TTC549 (cell line): ENCODE measurements at regions not wholly inside any gene's neighbourhood (a gene's known extent, or its start where the extent isn't known, plus 50 kb on each side); places are given as distances from the start of the nearest gene placed in this dataset.
"Not testable (repeated sequence)": the region's sequence is repeated elsewhere in the genome, so short reads cannot be mapped to it uniquely, and the experiment has no call there.

Experiments used
- FAIRE-seq: peaks from 2 replicates; lab custom pipeline; 2012; peaks lifted over from hg19 to GRCh38; lab: Jason Lieb, UNC

DNA sequence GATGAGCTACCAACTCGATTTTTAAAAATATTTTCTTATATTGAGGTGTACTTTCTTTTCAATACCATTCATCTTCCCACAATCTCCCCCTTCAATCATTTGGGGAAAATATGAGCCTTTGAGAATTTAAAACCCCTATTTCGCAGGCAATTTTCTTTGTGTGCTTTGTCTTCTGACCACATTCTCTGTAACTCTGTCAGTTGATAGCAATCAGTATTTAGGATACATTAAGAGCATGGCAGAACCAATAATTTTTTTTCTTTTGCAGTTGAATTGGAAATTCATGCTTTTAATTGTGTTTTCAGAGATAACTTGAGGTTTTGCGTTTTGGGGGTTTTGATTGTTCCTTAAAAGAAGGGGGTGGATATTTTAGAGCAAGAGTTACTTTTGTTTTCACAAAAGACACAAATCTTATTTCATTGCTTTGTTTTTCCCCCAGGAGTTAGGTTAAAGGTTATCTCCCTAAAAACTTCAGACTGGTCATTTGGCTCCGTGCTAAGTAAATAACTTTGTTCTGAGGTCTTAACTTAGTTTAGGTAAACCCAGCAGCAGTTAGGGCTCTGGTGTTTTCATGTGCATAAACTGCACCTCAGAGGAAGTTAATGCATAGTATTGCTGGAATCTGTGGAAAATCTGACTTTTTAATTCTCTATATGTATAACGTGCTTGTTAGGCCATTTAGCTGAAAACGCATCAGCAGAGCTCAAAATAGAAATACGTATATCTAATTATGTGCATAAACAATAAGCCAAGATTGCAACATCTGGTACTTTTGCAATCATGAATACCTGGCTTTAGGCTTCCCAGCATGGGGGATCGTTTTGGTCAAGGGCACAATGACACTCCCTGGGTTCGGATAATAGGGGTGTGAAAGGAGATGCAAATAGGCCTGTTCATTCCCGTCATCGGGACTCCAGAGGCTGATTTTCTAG lies 676.4 kb upstream of the ANKRD30A start:
- peak; percentile 97 for FAIRE-seq

DNA sequence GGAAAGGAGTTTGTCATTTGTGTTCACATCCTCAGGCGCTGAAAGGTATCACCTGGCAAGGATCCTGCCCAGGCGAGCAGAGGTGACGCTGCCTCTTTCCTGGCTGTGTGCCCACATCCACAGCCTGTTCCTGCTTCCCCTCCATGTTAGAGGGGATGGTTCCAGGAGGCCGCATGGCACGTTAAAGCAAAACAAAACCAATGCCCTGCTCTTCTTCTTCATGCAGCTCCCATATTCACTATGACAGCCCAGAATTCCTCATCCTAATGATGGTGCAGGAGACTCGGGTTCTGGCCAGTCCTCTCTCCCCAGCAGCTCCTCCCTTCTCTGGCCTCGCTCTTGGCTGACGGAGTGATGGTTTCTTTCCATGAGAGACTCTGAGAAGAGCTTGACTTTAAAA lies 678.5 kb upstream of the ANKRD30A start:
- no peak for FAIRE-seq

DNA sequence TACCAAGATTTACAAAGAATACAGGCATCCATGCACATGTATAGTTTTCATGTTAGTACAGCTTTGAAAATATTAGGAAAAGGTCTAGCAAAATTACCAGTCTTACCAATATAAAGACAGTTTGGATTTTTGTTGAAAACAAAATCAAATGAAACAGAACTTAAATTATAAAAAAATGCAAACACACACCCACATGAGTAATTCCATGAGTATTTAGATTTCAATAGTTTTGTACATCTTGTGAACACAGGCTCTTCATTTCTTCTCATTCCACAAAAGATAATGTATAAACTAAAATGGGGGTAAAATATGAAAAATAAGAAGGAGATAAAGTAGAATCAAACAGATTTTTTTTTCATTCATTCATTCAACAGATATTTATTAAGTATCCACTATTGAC lies 682.2 kb upstream of the ANKRD30A start:
- no peak for FAIRE-seq

DNA sequence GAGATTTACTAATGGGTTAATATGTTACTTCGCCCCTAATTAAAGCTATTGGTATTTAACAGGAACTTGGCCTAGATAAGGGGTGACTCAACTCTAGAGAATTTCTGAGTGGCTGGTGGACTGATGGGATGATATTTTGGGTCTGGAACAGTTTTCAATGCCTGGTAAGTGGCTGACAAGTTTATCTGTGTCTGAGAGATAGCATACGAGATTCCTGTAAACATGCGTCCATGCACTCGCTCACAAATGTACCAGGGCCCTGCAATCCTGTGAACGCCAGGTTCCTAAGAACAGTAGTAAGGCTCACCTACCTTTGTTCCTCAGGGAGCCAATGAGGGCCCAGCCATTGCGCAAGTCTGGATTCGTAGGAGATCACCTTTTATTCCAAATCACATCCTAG lies 683.8 kb upstream of the ANKRD30A start:
- FAIRE-seq, result no peak

DNA sequence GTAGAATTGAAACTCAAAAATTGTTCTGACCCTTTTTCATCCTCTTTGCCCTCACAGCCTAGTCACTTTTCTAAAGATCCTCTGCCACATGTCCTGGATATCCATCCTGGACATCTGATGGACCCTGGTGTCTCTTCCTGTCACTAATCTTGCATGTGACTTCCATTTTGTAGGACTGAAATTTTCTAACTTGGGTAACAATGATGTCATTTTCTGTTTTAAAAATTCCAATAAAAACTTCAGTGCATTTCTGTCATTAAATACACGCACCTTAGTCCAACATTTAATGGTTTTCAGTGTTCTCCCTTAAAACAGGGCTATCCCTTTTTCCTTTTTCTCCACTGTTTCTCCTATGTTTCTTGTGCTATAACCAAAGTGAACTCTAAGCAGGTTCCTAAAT lies 684.9 kb upstream of the ANKRD30A start:
- FAIRE-seq, result no peak

DNA sequence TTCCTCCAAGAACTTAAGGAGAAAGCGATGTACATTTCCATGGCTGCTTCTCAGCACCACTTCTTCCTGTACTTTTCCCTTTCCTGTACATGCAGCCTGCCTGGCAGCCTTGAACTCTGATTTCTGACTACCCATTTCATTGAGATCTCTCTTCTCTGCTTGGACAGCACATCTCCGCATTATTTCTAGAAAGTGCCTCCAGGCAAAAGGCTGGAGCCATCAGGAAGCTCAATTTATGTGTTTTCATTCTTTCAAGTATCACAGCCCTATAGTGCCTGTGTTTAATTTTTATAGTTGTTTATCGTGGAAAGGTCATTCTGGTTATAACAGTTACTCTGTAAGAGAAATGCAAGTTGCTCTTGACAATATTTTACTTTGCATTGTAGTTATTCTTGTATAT lies 688.0 kb upstream of the ANKRD30A start:
- no peak for FAIRE-seq

DNA sequence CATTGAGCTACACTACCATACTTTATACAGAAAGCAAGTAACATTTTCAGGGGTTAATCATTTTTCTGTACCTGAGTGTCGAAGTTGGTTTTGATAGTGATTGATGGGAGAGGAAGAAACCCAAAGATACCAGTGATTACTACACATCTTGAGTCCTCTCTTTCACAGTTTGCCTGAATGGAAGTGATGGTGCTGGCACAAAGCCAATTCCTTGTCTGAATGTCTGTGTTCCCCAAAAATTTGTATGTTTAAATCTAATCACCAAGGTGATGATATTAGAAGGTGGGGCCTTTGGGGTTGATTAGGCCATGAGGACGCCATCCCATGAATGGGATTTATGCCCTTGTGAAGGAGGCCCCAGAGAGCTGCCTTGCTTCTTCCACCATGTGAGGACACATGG lies 696.9 kb upstream of the ANKRD30A start:
- no peak for FAIRE-seq

DNA sequence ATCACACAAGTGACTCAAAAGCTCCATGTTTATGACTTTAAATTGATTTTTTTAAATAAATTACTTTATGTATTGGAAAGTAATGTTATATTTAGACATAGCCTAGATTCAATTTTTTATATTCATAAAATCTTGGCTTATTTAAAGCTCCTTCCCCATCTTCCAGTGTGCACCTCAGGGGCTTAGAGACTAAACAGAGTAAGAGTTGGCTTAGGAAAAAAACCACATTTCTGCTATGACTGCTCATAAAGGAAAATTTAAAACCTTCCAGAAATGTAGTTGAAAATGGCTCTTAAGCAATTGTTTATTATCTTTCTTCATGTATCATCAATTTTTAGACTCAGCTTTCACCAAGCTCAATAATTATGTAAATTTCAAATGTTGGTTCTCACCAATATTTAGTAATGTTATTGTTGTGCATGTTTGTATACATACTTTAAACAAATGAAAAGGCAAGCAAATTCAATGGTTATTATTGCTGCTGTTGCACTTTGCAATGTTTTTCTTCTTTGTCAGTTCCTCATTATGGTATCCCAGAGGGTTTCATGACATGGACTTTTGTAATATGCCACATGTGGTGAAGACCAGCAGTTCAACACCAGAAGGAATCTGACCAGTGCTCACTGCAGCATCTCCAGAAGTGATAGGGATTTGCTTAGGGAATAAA lies 700.1 kb upstream of the ANKRD30A start:
- FAIRE-seq, result no peak

DNA sequence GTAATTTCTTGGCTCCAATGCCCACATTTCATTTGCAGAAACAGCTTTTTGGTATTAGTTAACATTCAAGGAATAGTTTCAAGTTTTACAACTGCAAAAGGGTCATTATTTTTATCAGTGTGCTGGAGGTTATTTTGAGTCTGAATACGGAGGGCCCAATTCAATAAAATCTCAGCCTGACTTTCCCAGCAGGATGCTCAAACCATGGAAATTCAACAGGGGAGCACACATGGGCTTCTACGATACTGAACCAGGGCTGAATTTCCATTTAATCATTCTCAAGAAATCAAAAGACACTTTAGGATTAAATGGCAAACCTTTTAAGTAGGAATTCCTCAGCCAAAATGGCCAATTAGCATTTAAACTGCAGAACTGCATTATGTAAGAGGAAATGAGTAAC lies 700.9 kb upstream of the ANKRD30A start:
- FAIRE-seq, result no peak

DNA sequence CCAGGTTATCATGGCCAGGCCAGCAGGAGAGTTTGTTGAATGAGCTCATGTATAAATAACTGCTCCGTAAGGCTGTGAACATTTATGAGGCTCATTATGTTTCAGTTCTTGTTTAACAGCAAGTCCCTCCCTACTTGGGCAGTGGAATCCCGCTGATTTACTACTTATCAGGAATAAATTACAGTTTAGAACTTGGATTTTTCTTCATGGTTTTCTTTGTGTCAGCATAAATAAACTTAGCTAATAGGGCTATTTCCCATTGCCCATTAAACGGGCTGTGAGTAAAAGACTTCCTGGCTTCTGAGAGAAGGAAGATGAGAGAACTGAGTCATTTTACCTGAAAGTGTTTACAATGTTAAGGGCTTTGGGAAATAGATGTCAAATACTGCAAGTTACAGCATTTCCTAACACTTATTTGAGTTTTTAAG lies 701.6 kb upstream of the ANKRD30A start:
- no peak for FAIRE-seq

DNA sequence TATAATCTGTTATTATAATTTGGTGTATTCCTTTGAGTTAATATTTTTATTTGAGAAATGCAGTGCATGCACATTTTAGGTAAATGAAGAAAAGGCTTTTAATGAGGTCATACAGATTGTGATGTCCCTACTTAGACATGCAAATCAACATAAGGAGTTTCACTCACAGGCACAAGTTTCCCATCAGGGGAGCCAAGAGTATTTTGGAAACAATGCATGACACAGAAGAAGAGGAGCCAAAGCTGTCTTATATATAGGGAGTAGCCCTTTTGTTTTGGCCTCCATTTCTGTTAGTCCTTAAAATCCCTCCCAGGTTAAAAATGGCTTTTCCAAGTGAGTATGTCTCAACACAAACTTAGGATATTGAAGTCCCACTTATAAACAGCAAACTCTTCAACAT lies 703.4 kb upstream of the ANKRD30A start:
- FAIRE-seq, result no peak

DNA sequence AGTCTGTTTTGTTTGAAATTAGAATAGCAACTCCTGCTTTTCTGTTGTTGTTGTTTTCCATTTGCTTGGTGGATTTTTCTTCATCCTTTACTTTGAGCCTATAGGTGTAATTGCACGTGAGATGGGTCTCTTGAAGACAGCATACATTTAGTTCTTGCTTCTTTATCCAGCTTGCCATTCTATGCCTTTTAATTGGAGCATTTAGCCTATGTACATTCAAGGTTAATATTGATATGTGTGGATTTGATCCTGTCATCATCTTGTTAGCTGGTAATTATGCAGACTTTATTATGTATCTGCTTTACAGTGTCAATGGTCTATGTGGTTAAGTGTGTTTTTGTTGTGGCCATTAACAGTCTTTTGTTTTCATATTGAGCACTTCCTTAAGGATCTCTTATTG lies 708.9 kb upstream of the ANKRD30A start:
- FAIRE-seq, result no peak

DNA sequence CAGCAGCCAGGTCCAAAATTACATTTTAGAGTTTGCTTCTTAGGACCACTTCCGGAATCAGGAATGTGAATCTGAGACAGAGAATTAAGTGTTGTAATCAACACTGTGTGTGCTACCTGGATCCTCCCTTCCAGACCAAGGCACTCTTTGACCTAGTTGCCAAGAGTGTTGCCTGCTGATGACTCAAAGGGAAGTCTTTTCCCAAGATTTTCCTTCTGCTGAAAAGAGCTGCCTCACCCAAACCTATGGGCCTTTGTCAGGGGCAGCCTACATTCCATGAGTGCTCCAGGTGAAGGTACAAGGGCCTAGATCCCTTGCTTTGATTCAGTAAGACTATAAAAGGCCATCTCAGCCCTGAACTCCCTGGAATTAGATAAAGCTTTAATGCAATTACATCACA lies 712.5 kb upstream of the ANKRD30A start:
- no peak for FAIRE-seq

DNA sequence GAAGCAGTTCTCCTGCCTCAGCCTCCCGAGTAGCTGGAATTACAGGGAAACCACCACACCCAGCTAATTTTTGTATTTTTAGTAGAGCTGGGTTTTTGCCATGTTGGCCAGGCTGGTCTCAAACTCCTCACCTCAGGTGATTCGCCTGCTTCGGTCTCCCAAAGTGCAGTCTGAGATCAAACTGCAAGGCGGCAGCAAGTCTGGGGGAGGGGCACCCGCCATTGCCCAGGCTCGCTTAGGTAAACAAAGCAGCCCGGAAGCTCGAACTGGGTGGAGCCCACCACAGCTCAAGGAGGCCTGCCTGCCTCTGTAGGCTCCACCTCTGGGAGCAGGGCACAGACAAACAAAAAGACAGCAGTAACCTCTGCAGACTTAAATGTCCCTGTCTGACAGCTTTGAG lies 725.2 kb upstream of the ANKRD30A start:
- not testable (repeated sequence) for FAIRE-seq

DNA sequence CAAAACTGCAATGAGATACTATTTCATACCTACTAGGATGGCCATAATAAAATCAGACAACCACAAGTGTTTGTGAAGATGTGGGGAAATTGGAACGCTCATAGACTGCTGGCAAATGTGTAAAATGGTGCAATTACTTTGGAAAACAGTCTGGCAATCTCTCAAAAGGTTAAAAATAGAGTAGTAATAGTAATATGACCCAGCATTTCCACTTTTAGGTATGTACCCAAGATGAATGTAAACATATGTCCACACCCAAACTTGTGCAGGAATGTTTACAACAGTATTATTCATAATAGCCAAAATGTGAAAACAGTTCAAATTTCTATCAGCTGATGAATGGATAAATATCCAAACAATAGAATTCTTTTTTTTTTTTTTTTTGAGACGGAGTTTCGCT lies 731.6 kb upstream of the ANKRD30A start:
- no peak for FAIRE-seq

DNA sequence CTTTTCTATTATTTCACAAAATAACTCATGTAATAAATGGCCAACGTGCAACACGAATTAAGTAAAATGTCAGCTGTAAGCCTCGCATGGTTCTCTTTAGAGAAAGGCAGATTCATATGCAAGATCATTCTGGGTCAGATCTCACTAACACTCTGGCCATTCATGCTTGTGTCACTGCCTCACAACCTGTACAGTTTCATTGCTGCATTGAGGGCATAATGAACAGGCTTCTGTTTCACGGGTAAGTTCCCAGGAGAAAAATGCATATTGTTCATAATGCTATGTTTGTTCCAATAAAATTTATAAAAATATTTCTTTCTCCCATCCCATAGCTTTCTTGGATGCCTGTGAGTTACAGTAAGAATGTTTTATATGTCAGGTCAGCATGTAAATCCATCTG lies 734.0 kb upstream of the ANKRD30A start:
- no peak for FAIRE-seq

DNA sequence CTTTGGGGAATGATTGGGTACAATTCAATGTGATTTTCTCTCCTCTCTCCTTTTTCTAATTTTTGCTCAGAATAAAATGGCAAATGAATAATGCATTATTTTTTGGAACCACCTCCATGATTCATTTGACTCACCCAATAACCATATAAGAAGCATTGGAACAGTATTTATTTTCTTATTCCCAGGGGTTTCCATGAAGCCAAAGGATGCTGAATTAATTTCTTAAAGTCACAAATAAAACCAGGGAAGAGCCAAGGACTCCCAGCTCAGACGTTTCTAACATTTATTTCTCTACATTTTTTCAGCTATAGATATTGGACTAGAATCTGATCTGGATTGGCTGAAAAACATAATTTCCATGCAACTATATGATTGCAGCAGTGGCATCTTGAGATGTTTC lies 735.2 kb upstream of the ANKRD30A start:
- no peak for FAIRE-seq

DNA sequence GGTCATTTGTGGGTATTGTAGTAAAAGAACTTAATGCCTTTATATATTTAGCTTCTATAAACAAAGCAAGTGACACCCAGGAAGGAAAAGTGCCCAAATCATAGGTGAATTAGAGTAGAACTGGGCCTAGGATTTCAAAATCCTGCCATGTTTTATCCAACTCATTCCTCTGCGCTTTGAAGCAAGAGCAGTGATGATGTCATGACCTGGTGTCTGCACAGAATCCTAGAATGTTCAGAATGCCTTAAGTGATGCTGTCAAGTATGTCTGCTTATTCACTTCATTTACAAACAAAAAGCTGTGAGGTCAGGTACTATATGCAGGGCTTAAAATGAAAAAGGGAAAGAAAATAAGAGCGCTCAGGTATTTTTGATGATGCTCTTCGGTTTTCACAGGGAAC lies 737.2 kb upstream of the ANKRD30A start:
- FAIRE-seq, result no peak

DNA sequence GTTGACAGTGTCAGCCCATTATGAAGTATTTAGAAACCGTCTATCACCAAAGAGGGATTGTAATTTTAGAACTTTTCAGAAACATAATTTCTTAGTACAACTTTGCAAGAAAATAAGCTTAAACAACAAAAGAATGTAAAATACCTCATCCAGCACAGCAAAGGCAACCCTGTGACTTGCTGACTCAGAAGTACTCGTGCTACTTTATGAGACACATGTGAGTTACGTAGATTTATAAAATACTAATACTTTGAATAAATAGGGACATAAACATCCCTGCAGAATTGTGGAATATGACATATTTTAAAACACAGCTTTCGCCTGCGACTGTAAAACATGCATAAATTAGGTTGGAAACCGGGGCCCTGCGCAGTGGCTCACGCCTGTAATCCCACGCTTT lies 739.7 kb upstream of the ANKRD30A start:
- no peak for FAIRE-seq

DNA sequence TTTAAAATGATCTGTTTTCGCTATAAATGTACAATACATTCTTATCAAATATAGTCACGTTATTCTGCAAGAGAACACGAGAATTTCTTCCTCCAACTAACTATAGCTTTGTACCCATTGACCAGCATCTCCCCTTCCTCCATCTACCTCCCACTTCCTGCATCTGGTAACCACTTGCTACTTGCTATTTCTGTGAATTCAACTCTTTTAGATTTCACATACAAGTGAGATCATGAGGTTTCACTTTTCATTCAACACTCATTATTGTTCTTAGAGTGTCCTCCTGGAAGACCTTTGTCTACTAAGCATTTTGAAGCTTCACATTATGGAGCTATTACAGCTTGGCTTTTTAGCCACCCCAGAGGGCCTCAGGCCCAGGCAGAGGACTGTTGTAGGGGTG lies 741.3 kb upstream of the FZD8 start:
- FAIRE-seq, result no peak

DNA sequence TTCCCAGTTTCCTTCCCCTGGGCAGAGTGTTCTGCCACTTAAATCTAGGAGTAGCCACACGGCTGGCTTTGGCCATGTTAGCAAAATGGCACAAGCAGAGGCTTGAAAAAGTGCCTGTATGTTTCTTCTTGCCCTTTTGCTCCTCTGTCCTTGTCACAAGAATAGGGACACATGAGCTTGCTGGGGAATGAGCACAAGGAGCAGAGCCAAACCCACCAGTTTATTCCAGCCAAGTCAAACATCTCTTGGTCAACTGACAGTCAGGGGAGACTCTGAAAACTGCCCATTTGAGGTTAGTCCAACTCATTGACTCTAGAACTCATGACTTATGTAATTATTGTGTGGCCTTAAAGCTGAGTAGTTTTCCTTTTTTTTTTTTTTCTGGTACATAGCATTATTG lies 739.7 kb upstream of the FZD8 start:
- no peak for FAIRE-seq

DNA sequence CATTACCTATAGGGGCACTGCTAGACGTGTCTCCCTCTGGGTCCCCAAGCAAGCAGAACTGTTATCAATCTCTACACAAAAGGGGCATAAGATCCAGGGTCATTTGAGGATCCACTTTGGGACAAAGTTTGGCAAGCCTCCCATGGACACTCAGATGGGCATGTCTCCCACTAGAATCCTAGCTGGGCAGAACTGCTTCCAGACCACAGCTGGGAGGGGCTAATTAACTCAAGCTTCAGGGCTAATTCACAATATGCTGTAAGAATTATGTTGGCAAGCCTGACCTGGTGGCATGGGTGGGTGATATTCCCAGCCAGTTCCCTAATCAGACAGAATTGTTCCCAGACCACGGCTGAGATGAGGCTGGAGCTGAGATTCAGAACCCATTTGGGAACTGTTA lies 738.4 kb upstream of the FZD8 start:
- no peak for FAIRE-seq

DNA sequence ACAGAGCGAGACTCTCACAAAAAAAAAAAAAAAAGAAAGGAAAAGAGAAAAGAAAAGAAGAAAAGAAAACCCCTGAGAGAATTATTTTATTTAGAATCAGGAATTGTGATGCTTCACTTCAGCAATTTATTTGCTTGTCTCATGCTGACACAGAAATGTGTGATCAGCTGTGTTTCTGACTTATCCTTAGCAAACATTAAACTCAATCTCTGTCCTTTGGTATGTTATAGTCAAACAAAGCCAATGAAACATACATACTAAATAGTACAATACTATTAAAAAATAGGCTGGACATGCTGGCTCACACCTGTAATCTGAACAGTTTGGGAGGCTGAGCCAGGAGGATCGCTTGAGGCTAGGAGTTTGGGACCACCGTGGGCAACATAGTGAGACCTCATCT lies 733.0 kb upstream of the FZD8 start:
- FAIRE-seq, result no peak
